Neural cell (in vitro differentiated cells): ENCODE measurements at regions not wholly inside any gene's neighbourhood (a gene's known extent, or its start where the extent isn't known, plus 50 kb on each side); places are given as distances from the start of the nearest gene placed in this dataset.

Experiments
- H2AFZ ChIP-seq: fragments of 200-600, 300-800 bp; sonication (generic), shearing (Covaris generic); 2 replicates; pipeline ENCODE4 v1.6.0; 2014; ENCODE audit warnings: low read depth, mild to moderate bottlenecking, antibody characterized with exemption, low read length, moderate library complexity
- H3F3A ChIP-seq: fragments of 200-600 bp; shearing (Covaris generic); 2 replicates; pipeline ENCODE4 v1.6.1; 2016; ENCODE audit warnings: mild to moderate bottlenecking, moderate library complexity, mixed read lengths, antibody characterized with exemption, low read length; ENCODE audit not compliant: insufficient read depth, poor library complexity, severe bottlenecking
- H3K27ac ChIP-seq: fragments of 200-600, 300-800 bp; sonication (generic), shearing (Covaris generic); 2 replicates; pipeline ENCODE4 v1.5.1; 2014; ENCODE audit warnings: mild to moderate bottlenecking, low read length, moderate library complexity
- H3K27me3 ChIP-seq: fragments of 300-800, 200-600 bp; sonication (generic), shearing (Covaris generic); 2 replicates; pipeline ENCODE4 v1.6.0; 2014; ENCODE audit warnings: mild to moderate bottlenecking, low read depth, low read length, moderate library complexity; ENCODE audit not compliant: insufficient read depth
- H3K36me3 ChIP-seq: fragments of 300-800, 200-600 bp; sonication (generic), shearing (Covaris generic); 2 replicates; pipeline ENCODE4 v1.5.1; 2014; ENCODE audit warnings: mild to moderate bottlenecking, antibody characterized with exemption, low read length, moderate library complexity; ENCODE audit not compliant: insufficient read depth
- H3K4me2 ChIP-seq: fragments of 300-800, 200-600 bp; sonication (generic), shearing (Covaris generic); 2 replicates; pipeline ENCODE4 v1.6.0; 2014; ENCODE audit warnings: mild to moderate bottlenecking, low read length
- H3K4me3 ChIP-seq: fragments of 300-800, 200-600 bp; sonication (generic), shearing (Covaris generic); 2 replicates; pipeline ENCODE4 v1.5.1; 2014; ENCODE audit warnings: mild to moderate bottlenecking, low read length, moderate library complexity
- H3K79me2 ChIP-seq: fragments of 200-600 bp; shearing (Covaris generic); replicated peaks from 2 replicates; pipeline ENCODE4 v1.6.0; 2014; ENCODE audit warnings: mild to moderate bottlenecking, low read length, moderate library complexity; ENCODE audit not compliant: insufficient read depth
- H3K9ac ChIP-seq: fragments of 300-800, 200-600 bp; sonication (generic), shearing (Covaris generic); 2 replicates; pipeline ENCODE4 v1.6.1; 2016; ENCODE audit warnings: mild to moderate bottlenecking, low read length, mixed read lengths
- H3K9me2 ChIP-seq: fragments of 200-600 bp; shearing (Covaris generic); 2 replicates; pipeline ENCODE4 v1.6.1; 2016; ENCODE audit warnings: mild to moderate bottlenecking, low read length, mixed read lengths; ENCODE audit not compliant: insufficient read depth
- H3K9me3 ChIP-seq: fragments of 200-600, 300-800 bp; sonication (generic), shearing (Covaris generic); 2 replicates; pipeline ENCODE4 v1.6.1; 2016; ENCODE audit warnings: mild to moderate bottlenecking, mixed run types, low read length, moderate library complexity, mixed read lengths
- H4K20me1 ChIP-seq: fragments of 200-600 bp; shearing (Covaris generic); 2 replicates; pipeline ENCODE4 v1.6.1; 2016; ENCODE audit warnings: mild to moderate bottlenecking, mixed run types; ENCODE audit not compliant: insufficient read depth
- CTCF ChIP-seq: fragments of 450-650 bp; IDR thresholded peaks from 2 replicates; pipeline ENCODE4 v1.5.1; 2014; ENCODE audit warnings: antibody characterized with exemption, mild to moderate bottlenecking, moderate library complexity; ENCODE audit not compliant: poor library complexity, severe bottlenecking
- EP300 ChIP-seq: fragments of 450-650 bp; conservative IDR thresholded peaks from 2 replicates; pipeline ENCODE4 v1.6.1; 2014; ENCODE audit warnings: antibody characterized with exemption, mild to moderate bottlenecking, moderate library complexity; ENCODE audit not compliant: poor library complexity, severe bottlenecking
- EZH2 ChIP-seq: fragments of 200-600, 300-800 bp; shearing (Covaris generic), sonication (generic); IDR thresholded peaks from 2 replicates; pipeline ENCODE4 v1.6.1; 2014; ENCODE audit warnings: antibody characterized with exemption, low read length, borderline replicate concordance, mild to moderate bottlenecking; ENCODE audit not compliant: insufficient read depth, poor library complexity, severe bottlenecking
- MXI1 ChIP-seq: fragments of 450-650 bp; conservative IDR thresholded peaks from 2 replicates; pipeline ENCODE4 v1.6.1; 2014; ENCODE audit warnings: antibody characterized with exemption, mild to moderate bottlenecking; ENCODE audit not compliant: poor library complexity, severe bottlenecking
- POLR2AphosphoS5 ChIP-seq: IDR thresholded peaks from 2 replicates; pipeline ENCODE4 v1.6.1; 2012
- RAD21 ChIP-seq: fragments of 450-650 bp; conservative IDR thresholded peaks from 2 replicates; pipeline ENCODE4 v1.6.1; 2014; ENCODE audit warnings: antibody characterized with exemption, mild to moderate bottlenecking, moderate library complexity
- REST ChIP-seq: IDR thresholded peaks from 2 replicates; pipeline ENCODE4 v1.6.1; 2012; ENCODE audit warnings: borderline replicate concordance
- SMC3 ChIP-seq: fragments of 450-650 bp; conservative IDR thresholded peaks from 2 replicates; pipeline ENCODE4 v1.6.1; 2014; ENCODE audit warnings: antibody characterized with exemption, mild to moderate bottlenecking, moderate library complexity; ENCODE audit not compliant: poor library complexity
- TAF1 ChIP-seq: IDR thresholded peaks from 2 replicates; pipeline ENCODE4 v1.6.1; 2012; ENCODE audit warnings: low read depth

GRCh38 chr2:128591022-128591860 lies 272.6 kb upstream of the HS6ST1 start:
- Histone ChIP-seq H3K4me3 (no peak overlapping the region), H3K27me3 (no peaks in the 10 kb centered on the region), H4K20me1 (no peaks in the 10 kb centered on the region), H3K9me3 (no peaks in the 10 kb centered on the region), H2AFZ (no peak overlapping the region), H3K79me2 (no peaks in the 10 kb centered on the region), H3K36me3 (no peaks in the 10 kb centered on the region), H3F3A (no peaks in the 10 kb centered on the region), H3K9ac (no peak overlapping the region), H3K4me2 (no peak overlapping the region), H3K9me2 (no peaks in the 10 kb centered on the region), H3K27ac (no peak overlapping the region)
- TF ChIP-seq EP300 (no peak), RAD21 (no peak), CTCF (no peak), MXI1 (no peak), EZH2 (no peak), POLR2AphosphoS5 (no peak), SMC3 (no peak), TAF1 (no peak), REST (no peak)

- Histone ChIP-seq H3K79me2 (no peaks in the 10 kb centered on the region), H3F3A (no peaks in the 10 kb centered on the region), H3K27me3 (no peaks in the 10 kb centered on the region), H3K9ac (no peak overlapping the region), H3K36me3 (no peaks in the 10 kb centered on the region), H3K4me2 (no peak overlapping the region), H3K4me3 (no peak overlapping the region), H3K9me2 (no peaks in the 10 kb centered on the region), H4K20me1 (no peaks in the 10 kb centered on the region), H2AFZ (no peak overlapping the region), H3K27ac (no peak overlapping the region), H3K9me3 (no peaks in the 10 kb centered on the region)
- TF ChIP-seq TAF1: no peak
- no peak for TF ChIP-seq MXI1
- no peak for TF ChIP-seq EZH2
- no peak for TF ChIP-seq CTCF
- no peak for TF ChIP-seq EP300
- TF ChIP-seq POLR2AphosphoS5: no peak
- TF ChIP-seq SMC3: no peak
- TF ChIP-seq RAD21: no peak
- TF ChIP-seq REST: no peak
Measured at GRCh38 chr2:128591861-128592822, 273.5 kb upstream of the HS6ST1 start.
